Endothelial cell of umbilical vein (primary cell): ENCODE measurements at regions not wholly inside any gene's neighbourhood (a gene's known extent, or its start where the extent isn't known, plus 50 kb on each side); places are given as distances from the start of the nearest gene placed in this dataset.
A peak's percentile ranks its signal among the peaks of the same experiment; 100 is the strongest.

ENCODE experiments used
- BruUV-seq: library from RNA; stranded (reverse); fragments of 400-500 nt; replicated peaks from 2 replicates; lab custom pipeline; 2021; lab: Mats Ljungman, UMichigan
- CTCF ChIA-PET: fragments of 300-600, 350-600 bp; sonication (Branson Sonifier 250); formaldehyde crosslinking; loops from one replicate; lab custom pipeline; 2021; ENCODE audit warnings: antibody characterized with exemption, inconsistent platforms; lab: Charles Lee
- POLR2A ChIA-PET: fragments of 300-600, 350-600 bp; sonication (Branson Sonifier 250); formaldehyde crosslinking; loops from one replicate; lab custom pipeline; 2021; ENCODE audit warnings: antibody characterized with exemption, inconsistent platforms; lab: Charles Lee
- DNase-seq: peaks from one replicate; pipeline ENCODE4 v3.0.0-alpha.2; 2011; ENCODE audit warnings: low read depth, low spot score
- FAIRE-seq: peaks from 2 replicates; lab custom pipeline; 2011; peaks lifted over from hg19 to GRCh38; lab: Jason Lieb, UNC
- H2AFZ ChIP-seq: 2 replicates; pipeline ENCODE4 v1.6.0; 2012; ENCODE audit warnings: low read depth, low read length, control low read depth, inconsistent platforms
- H3K27ac ChIP-seq: 2 replicates; pipeline ENCODE4 v1.5.1; 2011; ENCODE audit warnings: low read depth, mild to moderate bottlenecking, control low read depth, low read length, moderate library complexity; ENCODE audit not compliant: insufficient read depth
- H3K27me3 ChIP-seq, 2 experiments: 2 replicates each; pipeline versions ENCODE4 v1.6.0 to v1.6.1; 2011; ENCODE audit warnings: low read length in 2 of 2, mixed read lengths in 1 of 2; ENCODE audit not compliant: control insufficient read depth in 2 of 2, insufficient read depth in 2 of 2
- H3K36me3 ChIP-seq, 2 experiments: 2 replicates in 1 of 2; 3 replicates in 1 of 2; pipeline ENCODE4 v1.5.1; 2011; ENCODE audit warnings: low read length in 2 of 2, mild to moderate bottlenecking in 1 of 2, moderate library complexity in 1 of 2; ENCODE audit not compliant: control insufficient read depth in 2 of 2, insufficient read depth in 2 of 2; ENCODE audit errors: extremely low read depth in 1 of 2
- H3K4me1 ChIP-seq: 3 replicates; pipeline ENCODE4 v1.5.1; 2011; ENCODE audit warnings: mild to moderate bottlenecking, low read length; ENCODE audit not compliant: control insufficient read depth, insufficient read depth; ENCODE audit errors: extremely low read depth
- H3K4me2 ChIP-seq: 2 replicates; pipeline ENCODE4 v1.6.1; 2011; ENCODE audit warnings: low read length, control low read depth, mixed read lengths; ENCODE audit not compliant: insufficient read depth
- H3K4me3 ChIP-seq, 3 experiments: fragments of 200-600 bp in 1 of 3; sonication (generic), shearing (Covaris generic) in 1 of 3; replicated peaks in 1 of 3; 2 replicates each; pipeline ENCODE4 v1.5.1; 2011 to 2016; ENCODE audit warnings: control low read depth in 3 of 3, low read length in 3 of 3, mild to moderate bottlenecking in 2 of 3, inconsistent platforms in 1 of 3, low read depth in 1 of 3, moderate library complexity in 1 of 3; ENCODE audit not compliant: insufficient read depth in 1 of 3
- H3K79me2 ChIP-seq: 2 replicates; pipeline ENCODE4 v1.6.0; 2012; ENCODE audit warnings: low read length, inconsistent platforms; ENCODE audit not compliant: control insufficient read depth, insufficient read depth
- H3K9ac ChIP-seq: replicated peaks from 2 replicates; pipeline ENCODE3; 2011; ENCODE audit warnings: low read length, control low read depth; ENCODE audit not compliant: insufficient read depth; ENCODE audit errors: extremely low read depth
- H3K9me1 ChIP-seq: replicated peaks from 3 replicates; pipeline ENCODE4 v1.6.0; 2011; ENCODE audit warnings: mild to moderate bottlenecking, low read length; ENCODE audit not compliant: control insufficient read depth, insufficient read depth; ENCODE audit errors: extremely low read depth
- H3K9me3 ChIP-seq: replicated peaks from 2 replicates; pipeline ENCODE4 v1.5.1; 2012; ENCODE audit warnings: low read length, inconsistent platforms; ENCODE audit not compliant: control insufficient read depth, insufficient read depth
- H4K20me1 ChIP-seq: replicated peaks from 2 replicates; pipeline ENCODE3; 2011; ENCODE audit warnings: mild to moderate bottlenecking, low read length; ENCODE audit not compliant: control insufficient read depth, insufficient read depth; ENCODE audit errors: extremely low read depth
- CTCF ChIP-seq, 2 donors: IDR thresholded peaks; 1 replicate in 1 of 2; 2 replicates in 1 of 2; pipeline ENCODE4 v1.5.1; 2011; ENCODE audit warnings: low read length in 2 of 2, mild to moderate bottlenecking in 2 of 2, moderate library complexity in 2 of 2, control low read depth in 1 of 2, inconsistent platforms in 1 of 2, low read depth in 1 of 2; ENCODE audit not compliant: insufficient read depth in 1 of 2; ENCODE audit errors: extremely low read depth in 1 of 2
- EZH2 ChIP-seq: IDR thresholded peaks from 2 replicates; pipeline ENCODE4 v1.6.1; 2012; ENCODE audit warnings: borderline replicate concordance, low read depth, mild to moderate bottlenecking, moderate library complexity, low read length, inconsistent platforms; ENCODE audit not compliant: severe bottlenecking
- FOS ChIP-seq: IDR thresholded peaks from 2 replicates; pipeline ENCODE4 v1.6.1; 2011; ENCODE audit warnings: mild to moderate bottlenecking, low read length, moderate library complexity, borderline replicate concordance; ENCODE audit not compliant: insufficient read depth
- GATA2 ChIP-seq: IDR thresholded peaks from 2 replicates; pipeline ENCODE4 v1.7.0; 2011; ENCODE audit warnings: low read depth, mild to moderate bottlenecking, moderate library complexity, mixed read lengths, low read length; ENCODE audit not compliant: insufficient read length, insufficient read depth
- JUN ChIP-seq: IDR thresholded peaks from 2 replicates; pipeline ENCODE4 v1.6.1; 2011; ENCODE audit warnings: borderline replicate concordance, low read depth; ENCODE audit not compliant: insufficient read length, insufficient read depth
- MAX ChIP-seq: IDR thresholded peaks from 2 replicates; pipeline ENCODE4 v1.6.1; 2011; ENCODE audit not compliant: insufficient read depth, insufficient read length
- MYC ChIP-seq: IDR thresholded peaks from one replicate; pipeline ENCODE4 v1.6.1; 2011; ENCODE audit warnings: mild to moderate bottlenecking, low read depth, low read length
- POLR2A ChIP-seq: IDR thresholded peaks from 2 replicates; pipeline ENCODE4 v1.6.1; 2012; ENCODE audit warnings: low read depth, mild to moderate bottlenecking, control low read depth, low read length
- POLR2AphosphoS5 ChIP-seq: IDR thresholded peaks from 2 replicates; pipeline ENCODE4 v1.6.1; 2012; ENCODE audit warnings: low read depth, mild to moderate bottlenecking, control low read depth, low read length, moderate library complexity; ENCODE audit not compliant: insufficient read depth
- dilution Hi-C: fragments of 300-500 bp; cut with MboI; formaldehyde crosslinking; loops from one replicate; pipeline ENCODE4 v1.15.0; 2019; ENCODE audit warnings: low sequenced_read_pairs; ENCODE audit not compliant: extremely low pct_ligation_motif_present
- intact Hi-C: fragments of 100-400 bp; cut with micrococcal nuclease; formaldehyde crosslinking; loops from one replicate; pipeline ENCODE4 v1.10.0; 2022

DNA sequence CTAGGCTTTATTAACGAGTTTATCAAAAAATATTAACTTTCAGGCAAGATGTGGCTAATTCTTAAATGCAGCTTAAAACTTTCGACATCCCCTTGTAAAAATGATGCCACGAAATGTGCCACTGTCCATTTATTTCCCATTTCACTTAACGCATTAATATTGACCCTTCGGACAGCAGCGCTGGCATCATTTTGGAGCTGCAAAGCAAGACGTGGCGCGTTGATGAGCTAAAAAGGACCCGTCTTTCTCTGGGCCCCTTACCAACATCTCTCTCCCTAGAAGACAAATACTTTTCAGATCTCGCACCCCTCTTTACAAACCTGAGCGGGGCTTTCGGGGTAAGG, 367.9 kb downstream of the MTX2 start:
- Histone ChIP-seq H3K9me1 (no peaks in the 10 kb centered on the region), H3K9ac (peak overlapping the region; percentile 79), H4K20me1 (no peaks in the 10 kb centered on the region), H3K36me3 (no peaks in the 10 kb centered on the region), H3K79me2 (no peaks in the 10 kb centered on the region), H3K9me3 (no peaks in the 10 kb centered on the region), H3K4me2 (peak overlapping the region; percentile 88), H3K4me3 (peak overlapping the region; percentile 9 to 59 (median 55)), H2AFZ (peak overlapping the region; percentile 62), H3K4me1 (peaks cover 21% of the 10 kb centered on the region), H3K27ac (peak overlapping the region; percentile 79), H3K27me3 (no peaks in the 10 kb centered on the region)
- no peak for TF ChIP-seq GATA2
- no peak for TF ChIP-seq POLR2A
- TF ChIP-seq FOS: no peak
- TF ChIP-seq MAX: no peak
- no peak for TF ChIP-seq POLR2AphosphoS5
- TF ChIP-seq MYC: no peak
- TF ChIP-seq JUN: no peak
- no peak for TF ChIP-seq CTCF (IDR thresholded peaks at IDR 0.05; ENCODE audit: extremely low read depth in 1 of 2, insufficient read depth in 1 of 2, low read depth in 1 of 2, low read length in 2 of 2)
- TF ChIP-seq EZH2: no peak
- intact Hi-C loops (loop anchor here (1.0 kb wide), 1 partner anchor 71 kb away; no protein-coding TSS in a partner anchor), dilution Hi-C loops (loop anchor here (25.0 kb wide), 1 partner anchor 500 kb away; the partner anchor contains the start of gene HOXD8)
- ChIA-PET POLR2A (interaction anchor here (0.5 to 1.3 kb wide), 6 partner anchors 54 to 516 kb away, joined by 3 to 11 read pairs (median 3); no protein-coding TSS in a partner anchor), CTCF (interaction anchor here (0.8 to 7.9 kb wide), 25 partner anchors 14 to 524 kb away, joined by 3 to 140 read pairs (median 8); partner anchors contain the start of genes HOXD9 and MTX2)
- DNase-seq (no peak), FAIRE-seq (no peak)
- BruUV-seq: TSS peak; percentile 44
